Parathyroid adenoma (tissue), 2 donors: ENCODE measurements at regions not wholly inside any gene's neighbourhood (a gene's known extent, or its start where the extent isn't known, plus 50 kb on each side); places are given as distances from the start of the nearest gene placed in this dataset.

Experiments used
- H2AFZ ChIP-seq: fragments of 300-600 bp; sonication (generic); one replicate; pipeline ENCODE4 v1.7.0; 2017; ENCODE audit warnings: antibody characterized with exemption, mild to moderate bottlenecking
- H3K27ac ChIP-seq: fragments of 300-600 bp; sonication (generic); one replicate; pipeline ENCODE4 v1.7.0; 2017
- H3K27me3 ChIP-seq: fragments of 300-600 bp; sonication (generic); one replicate; pipeline ENCODE4 v1.7.0; 2017; ENCODE audit warnings: low read length; ENCODE audit not compliant: control insufficient read depth, insufficient read depth
- H3K36me3 ChIP-seq: fragments of 300-600 bp; sonication (generic); one replicate; pipeline ENCODE4 v1.7.0; 2017; ENCODE audit warnings: low read length; ENCODE audit not compliant: control insufficient read depth, insufficient read depth
- H3K4me1 ChIP-seq: fragments of 300-600 bp; sonication (generic); one replicate; pipeline ENCODE4 v1.7.0; 2017; ENCODE audit warnings: control low read depth
- H3K4me2 ChIP-seq: fragments of 300-600 bp; sonication (generic); one replicate; pipeline ENCODE4 v1.7.0; 2017; ENCODE audit warnings: low read length
- H3K4me3 ChIP-seq: fragments of 300-600 bp; sonication (generic); one replicate; pipeline ENCODE4 v1.7.0; 2017; ENCODE audit warnings: low read depth, low read length
- H3K79me2 ChIP-seq: fragments of 300-600 bp; sonication (generic); one replicate; pipeline ENCODE4 v1.7.0; 2017; ENCODE audit warnings: control low read depth
- H3K9ac ChIP-seq: fragments of 300-600 bp; sonication (generic); one replicate; pipeline ENCODE4 v1.7.0; 2017; ENCODE audit warnings: mild to moderate bottlenecking
- H3K9me3 ChIP-seq: fragments of 300-600 bp; sonication (generic); one replicate; pipeline ENCODE4 v1.7.0; 2017; ENCODE audit warnings: low read length; ENCODE audit not compliant: control insufficient read depth
- TF ChIP-seq, protein P1 (sequence below): fragments of 300-600 bp; sonication (generic); IDR thresholded peaks from one replicate; pipeline ENCODE4 v1.7.0; 2017; ENCODE audit warnings: antibody characterized with exemption, mild to moderate bottlenecking
- donor health status: primary hyperparathyroidism.

DNA sequence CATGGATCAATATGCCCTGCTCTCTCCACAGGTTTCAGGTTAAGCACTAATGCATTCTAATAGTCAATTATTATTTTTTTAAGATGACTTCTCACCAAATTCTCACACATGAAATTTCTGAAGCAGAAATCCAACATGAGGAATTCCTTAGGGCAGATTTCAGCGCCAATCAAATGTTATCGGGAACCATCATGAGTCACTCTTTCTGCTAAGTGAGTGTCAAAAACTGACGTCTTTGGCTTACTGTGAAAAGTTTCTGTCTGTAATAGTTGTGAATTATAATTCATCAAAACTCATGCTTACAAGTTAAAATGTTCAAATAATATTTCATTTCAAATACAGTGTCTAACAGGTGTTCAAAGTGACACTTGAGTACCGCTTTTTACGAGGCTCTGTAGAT, 1038.6 kb downstream of the SOCS6 start:
- Histone ChIP-seq H3K79me2 (no peaks in the 10 kb centered on the region), H3K4me1 (no peaks in the 10 kb centered on the region), H2AFZ (no peak overlapping the region), H3K36me3 (no peaks in the 10 kb centered on the region), H3K4me3 (no peak overlapping the region), H3K9me3 (no peaks in the 10 kb centered on the region), H3K4me2 (no peak overlapping the region), H3K27ac (no peak overlapping the region), H3K9ac (no peak overlapping the region), H3K27me3 (no peaks in the 10 kb centered on the region)
- TF ChIP-seq, protein P1, sequence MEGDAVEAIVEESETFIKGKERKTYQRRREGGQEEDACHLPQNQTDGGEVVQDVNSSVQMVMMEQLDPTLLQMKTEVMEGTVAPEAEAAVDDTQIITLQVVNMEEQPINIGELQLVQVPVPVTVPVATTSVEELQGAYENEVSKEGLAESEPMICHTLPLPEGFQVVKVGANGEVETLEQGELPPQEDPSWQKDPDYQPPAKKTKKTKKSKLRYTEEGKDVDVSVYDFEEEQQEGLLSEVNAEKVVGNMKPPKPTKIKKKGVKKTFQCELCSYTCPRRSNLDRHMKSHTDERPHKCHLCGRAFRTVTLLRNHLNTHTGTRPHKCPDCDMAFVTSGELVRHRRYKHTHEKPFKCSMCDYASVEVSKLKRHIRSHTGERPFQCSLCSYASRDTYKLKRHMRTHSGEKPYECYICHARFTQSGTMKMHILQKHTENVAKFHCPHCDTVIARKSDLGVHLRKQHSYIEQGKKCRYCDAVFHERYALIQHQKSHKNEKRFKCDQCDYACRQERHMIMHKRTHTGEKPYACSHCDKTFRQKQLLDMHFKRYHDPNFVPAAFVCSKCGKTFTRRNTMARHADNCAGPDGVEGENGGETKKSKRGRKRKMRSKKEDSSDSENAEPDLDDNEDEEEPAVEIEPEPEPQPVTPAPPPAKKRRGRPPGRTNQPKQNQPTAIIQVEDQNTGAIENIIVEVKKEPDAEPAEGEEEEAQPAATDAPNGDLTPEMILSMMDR: no peak

DNA sequence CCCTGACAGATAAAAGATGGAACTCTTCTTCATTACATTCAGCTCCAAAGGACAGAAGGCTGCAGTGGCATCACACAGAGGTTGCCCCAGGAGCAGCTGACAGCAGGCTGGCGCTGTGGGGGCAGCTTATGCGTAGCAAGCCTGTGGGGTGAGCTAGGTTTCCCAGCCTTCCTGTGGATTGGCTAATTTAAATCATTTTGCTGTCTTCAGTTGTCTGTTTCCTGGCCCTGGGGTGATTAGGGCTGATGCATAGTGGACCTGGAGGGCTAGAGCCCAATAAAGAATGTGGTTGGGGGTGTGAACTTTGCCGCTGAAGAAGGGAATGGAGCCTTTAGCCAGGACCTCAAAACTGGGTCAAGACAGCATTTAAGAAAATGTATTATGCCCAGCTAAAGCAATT, 1038.0 kb downstream of the SOCS6 start:
- no peak overlapping the region for H3K4me3 ChIP-seq
- no peaks in the 10 kb centered on the region for H3K4me1 ChIP-seq
- no peaks in the 10 kb centered on the region for H3K36me3 ChIP-seq
- no peaks in the 10 kb centered on the region for H3K27me3 ChIP-seq
- H3K9ac ChIP-seq: no peak overlapping the region
- no peak overlapping the region for H3K4me2 ChIP-seq
- no peaks in the 10 kb centered on the region for H3K9me3 ChIP-seq
- H2AFZ ChIP-seq: no peak overlapping the region
- no peak overlapping the region for H3K27ac ChIP-seq
- TF ChIP-seq, protein P1: no peak
- no peaks in the 10 kb centered on the region for H3K79me2 ChIP-seq

DNA sequence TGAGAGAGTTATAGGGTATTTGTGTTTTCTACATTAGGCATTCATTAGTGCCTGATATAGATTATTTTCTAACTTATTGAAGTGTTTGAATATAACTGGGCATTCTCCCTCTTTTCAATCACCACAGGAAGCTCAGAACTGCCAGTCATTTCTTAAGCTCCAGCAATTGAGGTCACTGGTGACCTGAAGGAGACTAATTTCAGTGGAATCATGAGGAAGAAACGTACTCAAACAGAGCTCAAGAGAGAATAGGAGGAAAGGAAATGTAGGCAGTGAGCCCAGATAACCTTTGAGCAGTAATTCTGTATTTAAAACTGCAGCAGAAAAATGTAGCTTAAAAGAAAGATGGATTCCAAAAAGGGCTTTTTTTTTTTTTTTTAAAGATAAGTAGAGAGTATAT, 1035.5 kb downstream of the SOCS6 start:
- H2AFZ ChIP-seq: no peak overlapping the region
- H3K9ac ChIP-seq: no peak overlapping the region
- no peaks in the 10 kb centered on the region for H3K9me3 ChIP-seq
- H3K4me3 ChIP-seq: no peak overlapping the region
- TF ChIP-seq, protein P1: no peak
- no peaks in the 10 kb centered on the region for H3K79me2 ChIP-seq
- no peaks in the 10 kb centered on the region for H3K27me3 ChIP-seq
- H3K36me3 ChIP-seq: no peaks in the 10 kb centered on the region
- no peak overlapping the region for H3K27ac ChIP-seq
- H3K4me2 ChIP-seq: no peak overlapping the region
- no peaks in the 10 kb centered on the region for H3K4me1 ChIP-seq

DNA sequence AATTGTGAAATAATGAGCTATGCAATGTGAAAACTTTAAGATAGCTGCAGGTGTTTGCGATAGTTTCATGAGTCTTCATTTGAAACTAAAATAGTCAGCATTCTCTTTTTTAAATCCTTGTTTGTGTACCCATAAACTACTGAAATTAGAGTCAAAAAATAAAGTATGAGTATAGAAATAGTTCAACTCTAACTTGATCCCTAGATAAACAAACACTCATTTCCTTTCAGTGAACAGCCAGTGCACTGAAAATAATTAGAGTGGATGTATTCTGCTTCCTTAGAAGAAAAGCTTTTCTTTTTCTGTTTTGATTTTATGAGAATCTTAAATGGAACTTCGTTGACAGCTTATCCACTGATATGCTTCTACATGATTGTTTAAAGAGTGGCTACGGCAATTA, 1033.4 kb downstream of the SOCS6 start:
- Histone ChIP-seq H3K27ac (no peak overlapping the region), H3K36me3 (no peaks in the 10 kb centered on the region), H3K4me2 (no peak overlapping the region), H3K27me3 (no peaks in the 10 kb centered on the region), H3K4me3 (no peak overlapping the region), H3K79me2 (no peaks in the 10 kb centered on the region), H3K9me3 (no peaks in the 10 kb centered on the region), H2AFZ (no peak overlapping the region), H3K9ac (no peak overlapping the region), H3K4me1 (no peaks in the 10 kb centered on the region)
- TF ChIP-seq, protein P1: no peak

DNA sequence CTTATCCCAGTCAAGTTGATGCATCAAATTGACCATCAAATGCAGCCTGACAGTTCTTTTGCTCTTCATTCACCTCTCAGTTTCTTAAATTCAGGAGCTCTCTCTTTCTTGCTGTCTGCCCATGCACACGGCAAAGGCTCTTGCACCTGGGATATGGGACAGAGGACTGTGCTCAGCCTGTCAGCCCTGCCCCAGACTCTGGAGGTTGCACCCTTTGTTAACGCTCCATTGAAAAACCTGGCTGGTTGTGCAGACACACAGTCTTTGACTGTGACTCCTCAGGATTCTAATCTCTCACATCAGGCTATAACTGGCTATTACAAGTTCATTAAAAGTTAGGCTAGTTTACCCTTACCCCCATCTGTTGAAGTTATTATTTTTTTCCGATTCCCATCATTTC, 1032.5 kb downstream of the SOCS6 start:
- no peak overlapping the region for H3K4me3 ChIP-seq

More for the DNA sequence above, 1032.5 kb downstream of the SOCS6 start:
- Histone ChIP-seq H2AFZ (no peak overlapping the region), H3K36me3 (no peaks in the 10 kb centered on the region), H3K9ac (no peak overlapping the region), H3K27me3 (no peaks in the 10 kb centered on the region), H3K4me2 (no peak overlapping the region), H3K4me1 (no peaks in the 10 kb centered on the region), H3K9me3 (no peaks in the 10 kb centered on the region), H3K79me2 (no peaks in the 10 kb centered on the region), H3K27ac (no peak overlapping the region)
- TF ChIP-seq, protein P1: no peak
